IMR-90 (cell line): ENCODE measurements at regions not wholly inside any gene's neighbourhood (a gene's known extent, or its start where the extent isn't known, plus 50 kb on each side); places are given as distances from the start of the nearest gene placed in this dataset.

Experiments used
- ATAC-seq: fragments of 200-7000 bp; cut with Tn5 transposase; 2 replicates; pipeline ENCODE4 v1.9.1; 2020; ENCODE audit warnings: low read depth, mild to moderate bottlenecking, moderate library complexity
- BruUV-seq: library from RNA; stranded (reverse); fragments of 400-500 nt; replicated peaks from 2 replicates; lab custom pipeline; 2021; lab: Mats Ljungman, UMichigan
- CTCF ChIA-PET: fragments of 300-600 bp; formaldehyde crosslinking; extraction: SDS; loops from one replicate; lab custom pipeline; 2021; ENCODE audit warnings: antibody characterized with exemption; lab: Yijun Ruan, JAX
- POLR2A ChIA-PET: fragments of 300-600 bp; sonication (Branson Sonifier 250); formaldehyde crosslinking; loops from one replicate; lab custom pipeline; 2022; ENCODE audit warnings: antibody characterized with exemption; ENCODE audit not compliant: unreplicated experiment; lab: Charles Lee
- DNase-seq: peaks from one replicate; pipeline ENCODE4 v3.0.0; 2013
- H2AFZ ChIP-seq: replicated peaks from 2 replicates; pipeline ENCODE3; 2013; ENCODE audit warnings: low read length, mild to moderate bottlenecking; ENCODE audit not compliant: poor library complexity
- H2AK5ac ChIP-seq: 2 replicates; pipeline ENCODE4 v1.6.1; 2013; ENCODE audit warnings: low read depth, low read length, inconsistent platforms
- H2AK9ac ChIP-seq: replicated peaks from 2 replicates; pipeline ENCODE3; 2013; ENCODE audit warnings: mild to moderate bottlenecking, low read depth, low read length, moderate library complexity; ENCODE audit not compliant: poor library complexity
- H2BK120ac ChIP-seq: 2 replicates; pipeline ENCODE4 v1.6.1; 2013; ENCODE audit warnings: low read depth, low read length, inconsistent platforms
- H2BK15ac ChIP-seq: 3 replicates; pipeline ENCODE4 v1.6.1; 2013; ENCODE audit warnings: low read depth, low read length, inconsistent platforms
- H2BK20ac ChIP-seq: 2 replicates; pipeline ENCODE4 v1.6.1; 2013; ENCODE audit warnings: low read depth, mild to moderate bottlenecking, inconsistent platforms, low read length, moderate library complexity
- H2BK5ac ChIP-seq: 2 replicates; pipeline ENCODE4 v1.6.1; 2013; ENCODE audit warnings: mild to moderate bottlenecking, low read depth, low read length, inconsistent platforms; ENCODE audit not compliant: poor library complexity, severe bottlenecking
- H3K14ac ChIP-seq: replicated peaks from 2 replicates; pipeline ENCODE4 v1.6.1; 2013; ENCODE audit warnings: low read depth, low read length, inconsistent platforms
- H3K18ac ChIP-seq: 2 replicates; pipeline ENCODE4 v1.6.1; 2013; ENCODE audit warnings: low read depth, low read length, control low read depth
- H3K23ac ChIP-seq: 2 replicates; pipeline ENCODE4 v1.6.1; 2013; ENCODE audit warnings: low read depth, low read length, inconsistent platforms
- H3K27ac ChIP-seq: 2 replicates; pipeline ENCODE4 v1.5.1; 2013; ENCODE audit warnings: mild to moderate bottlenecking, control low read depth, low read length; ENCODE audit not compliant: insufficient read depth
- H3K27me3 ChIP-seq: 2 replicates; pipeline ENCODE4 v1.6.1; 2013; ENCODE audit warnings: low read length; ENCODE audit not compliant: control insufficient read depth, insufficient read depth
- H3K36me3 ChIP-seq: 2 replicates; pipeline ENCODE4 v1.6.1; 2013; ENCODE audit warnings: low read length, mixed read lengths; ENCODE audit not compliant: control insufficient read depth, insufficient read depth
- H3K4ac ChIP-seq: 2 replicates; pipeline ENCODE4 v1.6.1; 2013; ENCODE audit warnings: low read depth, low read length, inconsistent platforms
- H3K4me1 ChIP-seq: 2 replicates; pipeline ENCODE4 v1.6.1; 2013; ENCODE audit warnings: low read length, mixed read lengths; ENCODE audit not compliant: control insufficient read depth, insufficient read depth
- H3K4me2 ChIP-seq: 2 replicates; pipeline ENCODE4 v1.6.1; 2013; ENCODE audit warnings: low read depth, mild to moderate bottlenecking, control low read depth, low read length, moderate library complexity
- H3K4me3 ChIP-seq: 2 replicates; pipeline ENCODE4 v1.5.1; 2013; ENCODE audit warnings: low read depth, mild to moderate bottlenecking, control low read depth, low read length, moderate library complexity; ENCODE audit not compliant: insufficient read depth
- H3K56ac ChIP-seq: 2 replicates; pipeline ENCODE4 v1.6.1; 2013; ENCODE audit warnings: low read length, inconsistent platforms; ENCODE audit not compliant: insufficient read depth; ENCODE audit errors: extremely low read depth
- H3K79me1 ChIP-seq, 2 experiments: 2 replicates each; pipeline ENCODE4 v1.6.1; 2013; ENCODE audit warnings: low read length in 2 of 2, inconsistent platforms in 1 of 2, low read depth in 1 of 2
- H3K9ac ChIP-seq: 2 replicates; pipeline ENCODE4 v1.6.1; 2013; ENCODE audit warnings: low read depth, low read length, control low read depth
- H3K9me1 ChIP-seq: 2 replicates; pipeline ENCODE4 v1.6.1; 2013; ENCODE audit warnings: low read length, inconsistent platforms; ENCODE audit not compliant: insufficient read depth
- H3K9me3 ChIP-seq: 2 replicates; pipeline ENCODE4 v1.6.1; 2013; ENCODE audit warnings: low read length; ENCODE audit not compliant: control insufficient read depth, insufficient read depth
- H4K20me1 ChIP-seq: 2 replicates; pipeline ENCODE4 v1.6.1; 2013; ENCODE audit warnings: low read length, inconsistent platforms; ENCODE audit not compliant: insufficient read depth
- H4K5ac ChIP-seq: 2 replicates; pipeline ENCODE4 v1.6.1; 2013; ENCODE audit warnings: mild to moderate bottlenecking, low read depth, low read length, control low read depth
- H4K8ac ChIP-seq, 2 experiments: 2 replicates each; pipeline ENCODE4 v1.6.1; 2013; ENCODE audit warnings: low read depth in 2 of 2, low read length in 2 of 2, control low read depth in 1 of 2, inconsistent platforms in 1 of 2
- H4K91ac ChIP-seq: 2 replicates; pipeline ENCODE4 v1.6.1; 2013; ENCODE audit warnings: low read depth, low read length, inconsistent platforms; ENCODE audit not compliant: insufficient read depth
- MAZ ChIP-seq: IDR thresholded peaks from 2 replicates; pipeline ENCODE4 v1.6.1; 2012; ENCODE audit warnings: low read depth, mild to moderate bottlenecking, low read length, improper control_type of control experiment, moderate library complexity, borderline replicate concordance
- POLR2A ChIP-seq: IDR thresholded peaks from 2 replicates; pipeline ENCODE4 v1.6.1; 2012; ENCODE audit warnings: mild to moderate bottlenecking, low read depth, low read length
- RAD21 ChIP-seq: IDR thresholded peaks from 2 replicates; pipeline ENCODE4 v1.6.1; 2012; ENCODE audit warnings: low read length, improper control_type of control experiment
- RCOR1 ChIP-seq: IDR thresholded peaks from 2 replicates; pipeline ENCODE4 v1.6.1; 2012; ENCODE audit warnings: mild to moderate bottlenecking, low read length, improper control_type of control experiment; ENCODE audit not compliant: insufficient replicate concordance
- WGBS, 2 experiments: methylation state at CpG; one replicate each; pipeline versions ENCODE4 v1.1.5 to v1.1.7; 2013; ENCODE audit warnings: missing lambda C conversion rate in 2 of 2; ENCODE audit not compliant: insufficient read length in 1 of 2; ENCODE audit errors: extremely low coverage in 2 of 2; 5-methylcytosine and 5-hydroxymethylcytosine counted together
- dilution Hi-C: fragments of 300-500 bp; cut with HindIII; formaldehyde crosslinking; loops from one replicate; pipeline ENCODE4 v1.14.3; 2018; ENCODE audit warnings: low sequenced_read_pairs; ENCODE audit not compliant: unreplicated experiment
- in situ Hi-C: fragments of 300-500 bp; cut with MboI; formaldehyde crosslinking; loops from 3 replicates; pipeline ENCODE4 v1.14.3; 2019; ENCODE audit warnings: low sequenced_read_pairs, inconsistent platforms, mixed read lengths
- intact Hi-C: fragments of 100-400 bp; cut with micrococcal nuclease; formaldehyde crosslinking; loops from 2 replicates; pipeline ENCODE4 v1.10.0; 2022

GRCh38 chr1:80441664-80442063 lies 1359.1 kb upstream of the ADGRL2 start:
- H3K18ac ChIP-seq: no peak overlapping the region
- no peaks in the 10 kb centered on the region for H3K9me3 ChIP-seq
- intact Hi-C loops (no loop called here), in situ Hi-C loops (no loop called here), dilution Hi-C loops (no loop called here)
- H4K8ac ChIP-seq: no peak overlapping the region
- H3K9me1 ChIP-seq: no peaks in the 10 kb centered on the region
- POLR2A ChIA-PET: no interaction called here
- H3K4me1 ChIP-seq: no peaks in the 10 kb centered on the region
- no peak overlapping the region for H2AK5ac ChIP-seq
- H3K79me1 ChIP-seq: no peaks in the 10 kb centered on the region
- no peak overlapping the region for H2BK15ac ChIP-seq
- no peak overlapping the region for H2BK120ac ChIP-seq
- H3K4me3 ChIP-seq: no peak overlapping the region
- no peaks in the 10 kb centered on the region for H3K36me3 ChIP-seq
- H3K23ac ChIP-seq: no peak overlapping the region
- CTCF ChIA-PET: no interaction called here
- no peak overlapping the region for H2BK5ac ChIP-seq
- no peak overlapping the region for H3K27ac ChIP-seq
- no peak overlapping the region for H2BK20ac ChIP-seq
- no peak overlapping the region for H2AFZ ChIP-seq
- ATAC-seq: no peak
- no peak overlapping the region for H3K56ac ChIP-seq
- no peak overlapping the region for H3K4me2 ChIP-seq
- BruUV-seq: no TSS peak
- no CpG with 5 or more reads among the region's 7 CpGs for WGBS, 2 experiments
- H4K91ac ChIP-seq: no peak overlapping the region
- peak overlapping the region; percentile 76 for H2AK9ac ChIP-seq
- no peaks in the 10 kb centered on the region for H4K20me1 ChIP-seq
- no peaks in the 10 kb centered on the region for H3K27me3 ChIP-seq
- no peak for DNase-seq
- H3K9ac ChIP-seq: no peak overlapping the region
- no peak for TF ChIP-seq RCOR1
- TF ChIP-seq RAD21: no peak
- TF ChIP-seq POLR2A: no peak
- no peak for TF ChIP-seq MAZ
- H3K4ac ChIP-seq: no peak overlapping the region
- H4K5ac ChIP-seq: no peak overlapping the region
- H3K14ac ChIP-seq: no peak overlapping the region
